ENCODE measurements at regions not wholly inside any gene's neighbourhood (a gene's known extent, or its start where the extent isn't known, plus 50 kb on each side); places are given as distances from the start of the nearest gene placed in this dataset.

DNA sequence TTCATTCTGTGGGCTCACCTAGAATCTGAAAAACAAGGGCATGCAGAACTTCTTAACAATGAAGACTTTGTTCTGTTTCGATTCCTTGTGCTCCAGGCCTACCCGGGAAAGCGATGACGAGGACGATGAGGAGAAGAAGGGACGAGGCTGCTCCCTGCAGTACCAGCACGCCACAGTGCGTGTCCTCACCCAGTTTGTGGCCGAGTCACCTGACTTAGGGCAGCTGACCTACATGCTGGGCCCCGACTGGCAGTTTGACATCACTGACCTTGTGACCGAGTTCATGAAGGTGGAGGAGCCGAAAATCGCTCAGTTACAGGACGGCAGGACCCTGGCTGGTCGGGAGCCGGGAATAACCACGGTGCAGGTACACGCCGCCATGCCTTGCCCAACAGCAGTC, 585.4 kb downstream of the AACS start:
- H3K27me3 ChIP-seq (ENCODE audit: control insufficient read depth in 1 of 2, insufficient read depth in 2 of 2, low read length in 2 of 2) = no peaks in the 10 kb centered on the region
- no peaks in the 10 kb centered on the region for H3K36me3 ChIP-seq (ENCODE audit: control insufficient read depth in 1 of 2, insufficient read depth in 2 of 2, low read length in 2 of 2)
- no peaks in the 10 kb centered on the region for H3K4me1 ChIP-seq (ENCODE audit: control insufficient read depth in 1 of 2, insufficient read depth in 2 of 2, low read length in 2 of 2)
- H3K4me3 ChIP-seq (ENCODE audit: low read depth in 1 of 2, low read length in 2 of 2) = no peak overlapping the region
- H3K27ac ChIP-seq (ENCODE audit: low read depth, low read length) = no peak overlapping the region
- H3K9me3 ChIP-seq (ENCODE audit: control insufficient read depth in 1 of 2, low read length in 2 of 2) = peaks cover 4 to 11% of the 10 kb centered on the region in 2 donors
- H3K9ac ChIP-seq (ENCODE audit: low read depth in 1 of 2, low read length in 2 of 2) = no peak overlapping the region

DNA sequence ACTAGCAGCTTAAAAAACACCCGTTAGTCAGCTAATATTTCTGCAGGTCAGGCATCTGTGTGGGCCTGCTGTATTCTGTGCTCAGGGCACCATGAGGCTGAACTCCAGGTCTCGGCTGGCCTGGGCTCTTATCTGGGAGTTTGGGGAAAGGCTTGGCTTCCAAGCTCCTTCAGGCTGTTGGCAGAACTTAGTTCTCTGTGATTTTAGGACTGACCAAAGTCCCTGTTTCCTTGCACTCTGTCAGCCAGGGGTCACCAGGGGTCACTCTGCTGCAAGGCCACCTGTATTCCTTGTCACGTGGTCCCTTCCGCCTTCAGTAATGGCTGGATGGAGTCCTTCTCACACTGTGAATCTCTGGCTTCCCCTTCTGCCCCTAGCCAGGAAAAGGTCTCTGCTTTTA, 586.4 kb downstream of the AACS start:
- no peak overlapping the region for H3K27ac ChIP-seq (ENCODE audit: low read depth, low read length)
- H3K27me3 ChIP-seq (ENCODE audit: control insufficient read depth in 1 of 2, insufficient read depth in 2 of 2, low read length in 2 of 2) = no peaks in the 10 kb centered on the region
- H3K9ac ChIP-seq (ENCODE audit: low read depth in 1 of 2, low read length in 2 of 2) = no peak overlapping the region
- peaks cover 4 to 11% of the 10 kb centered on the region in 2 donors for H3K9me3 ChIP-seq (ENCODE audit: control insufficient read depth in 1 of 2, low read length in 2 of 2)
- H3K36me3 ChIP-seq (ENCODE audit: control insufficient read depth in 1 of 2, insufficient read depth in 2 of 2, low read length in 2 of 2) = no peaks in the 10 kb centered on the region
- no peak overlapping the region for H3K4me3 ChIP-seq (ENCODE audit: low read depth in 1 of 2, low read length in 2 of 2)
- H3K4me1 ChIP-seq (ENCODE audit: control insufficient read depth in 1 of 2, insufficient read depth in 2 of 2, low read length in 2 of 2) = no peaks in the 10 kb centered on the region

DNA sequence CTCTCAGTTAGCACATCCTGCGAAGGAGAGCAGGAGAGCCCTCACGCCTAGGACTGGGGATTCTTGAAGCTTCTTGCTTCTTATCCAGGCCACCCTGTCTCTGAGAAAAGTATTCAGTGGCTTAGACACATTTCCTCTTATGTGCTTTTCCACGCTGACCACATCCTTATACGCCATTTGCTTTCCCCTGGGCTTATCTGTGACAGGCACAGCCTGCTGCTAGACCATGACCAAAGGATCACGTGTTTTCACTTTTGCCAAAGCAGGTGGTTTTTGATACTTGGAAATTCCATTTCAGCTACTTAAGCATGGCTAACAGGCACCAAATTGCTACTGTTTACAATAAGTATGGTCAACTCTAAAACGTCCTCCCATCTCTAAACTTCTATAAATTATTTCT, 587.4 kb downstream of the AACS start:
- no peak overlapping the region for H3K4me3 ChIP-seq (ENCODE audit: low read depth in 1 of 2, low read length in 2 of 2)
- H3K9me3 ChIP-seq (ENCODE audit: control insufficient read depth in 1 of 2, low read length in 2 of 2) = peaks cover 4 to 11% of the 10 kb centered on the region in 2 donors
- no peaks in the 10 kb centered on the region for H3K27me3 ChIP-seq (ENCODE audit: control insufficient read depth in 1 of 2, insufficient read depth in 2 of 2, low read length in 2 of 2)
- H3K4me1 ChIP-seq (ENCODE audit: control insufficient read depth in 1 of 2, insufficient read depth in 2 of 2, low read length in 2 of 2) = no peaks in the 10 kb centered on the region
- no peak overlapping the region for H3K27ac ChIP-seq (ENCODE audit: low read depth, low read length)
- H3K9ac ChIP-seq (ENCODE audit: low read depth in 1 of 2, low read length in 2 of 2) = no peak overlapping the region
- H3K36me3 ChIP-seq (ENCODE audit: control insufficient read depth in 1 of 2, insufficient read depth in 2 of 2, low read length in 2 of 2) = no peaks in the 10 kb centered on the region

DNA sequence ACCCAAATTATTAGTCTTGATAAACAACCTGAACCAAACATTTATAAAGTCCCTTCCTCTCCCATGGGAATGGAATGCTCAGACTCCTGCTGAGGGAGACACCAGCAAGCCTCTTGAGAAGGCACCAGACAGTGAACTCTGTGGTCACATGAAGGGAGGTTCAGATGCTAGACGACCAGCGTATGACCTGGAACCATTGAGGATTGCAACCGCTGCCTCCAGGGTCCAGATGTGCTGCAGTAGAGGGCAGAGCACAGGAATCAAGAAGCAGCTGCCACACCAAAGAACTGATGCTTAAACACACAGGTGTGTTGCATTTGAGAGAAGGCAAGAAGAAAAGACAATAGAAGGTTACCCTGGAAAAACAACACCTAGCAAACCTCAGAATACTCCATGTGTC, 592.4 kb downstream of the AACS start:
- H3K36me3 ChIP-seq (ENCODE audit: control insufficient read depth in 1 of 2, insufficient read depth in 2 of 2, low read length in 2 of 2) = no peaks in the 10 kb centered on the region
- no peak overlapping the region for H3K4me3 ChIP-seq (ENCODE audit: low read depth in 1 of 2, low read length in 2 of 2)
- no peaks in the 10 kb centered on the region for H3K27me3 ChIP-seq (ENCODE audit: control insufficient read depth in 1 of 2, insufficient read depth in 2 of 2, low read length in 2 of 2)
- H3K9ac ChIP-seq (ENCODE audit: low read depth in 1 of 2, low read length in 2 of 2) = no peak overlapping the region
- H3K9me3 ChIP-seq (ENCODE audit: control insufficient read depth in 1 of 2, low read length in 2 of 2) = peaks cover 0 to 3% of the 10 kb centered on the region in 2 donors
- no peaks in the 10 kb centered on the region for H3K4me1 ChIP-seq (ENCODE audit: control insufficient read depth in 1 of 2, insufficient read depth in 2 of 2, low read length in 2 of 2)
- H3K27ac ChIP-seq (ENCODE audit: low read depth, low read length) = no peak overlapping the region

DNA sequence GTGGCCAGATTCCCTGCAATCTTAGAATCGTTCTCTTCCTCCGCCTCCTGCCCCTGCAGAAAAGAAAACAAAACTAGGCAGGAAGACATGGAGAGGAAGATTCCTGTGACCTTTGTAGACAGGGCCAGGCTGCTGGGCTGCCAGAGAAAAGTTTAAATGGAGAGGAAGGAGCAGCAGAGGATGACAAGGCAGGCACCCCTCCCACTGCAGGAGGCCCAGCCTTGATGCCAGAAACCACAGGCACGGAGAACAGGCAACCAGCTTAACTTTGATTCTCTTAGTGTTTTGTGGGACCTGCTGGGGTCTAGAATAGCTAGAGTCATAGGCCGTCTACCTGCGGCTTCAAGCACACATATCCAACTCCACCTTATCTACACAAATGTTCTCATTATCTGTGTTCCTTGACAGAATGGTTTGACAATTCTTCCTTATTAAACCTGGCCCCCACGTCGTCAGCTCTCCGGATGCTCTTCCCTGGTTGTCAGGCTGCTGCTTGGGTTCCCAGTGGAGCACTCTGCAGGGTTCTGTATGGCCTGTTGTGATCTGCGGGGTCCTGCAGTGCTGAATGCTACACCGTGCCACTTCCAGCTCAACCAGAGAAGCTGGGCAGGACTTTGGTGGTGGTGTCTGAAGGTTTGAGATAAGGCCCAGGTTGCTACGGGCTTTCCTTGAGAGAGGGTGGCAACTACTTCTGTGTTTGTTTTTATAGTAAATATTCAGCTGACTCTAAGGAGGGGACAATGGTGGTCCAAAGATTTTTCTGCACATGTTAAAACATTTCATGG, 609.5 kb downstream of the AACS start:
- H3K36me3 ChIP-seq (ENCODE audit: control insufficient read depth in 1 of 2, insufficient read depth in 2 of 2, low read length in 2 of 2) = no peaks in the 10 kb centered on the region
- H3K27ac ChIP-seq (ENCODE audit: low read depth, low read length) = no peak overlapping the region
- H3K4me3 ChIP-seq (ENCODE audit: low read depth in 1 of 2, low read length in 2 of 2) = no peak overlapping the region
- H3K27me3 ChIP-seq (ENCODE audit: control insufficient read depth in 1 of 2, insufficient read depth in 2 of 2, low read length in 2 of 2) = no peaks in the 10 kb centered on the region
- H3K4me1 ChIP-seq (ENCODE audit: control insufficient read depth in 1 of 2, insufficient read depth in 2 of 2, low read length in 2 of 2) = no peaks in the 10 kb centered on the region
- no peak overlapping the region for H3K9ac ChIP-seq (ENCODE audit: low read depth in 1 of 2, low read length in 2 of 2)
- no peaks in the 10 kb centered on the region for H3K9me3 ChIP-seq (ENCODE audit: control insufficient read depth in 1 of 2, low read length in 2 of 2)

- Histone ChIP-seq H3K27me3 (ENCODE audit: control insufficient read depth in 1 of 2, insufficient read depth in 2 of 2, low read length in 2 of 2) (no peaks in the 10 kb centered on the region), H3K9ac (ENCODE audit: low read depth in 1 of 2, low read length in 2 of 2) (no peak overlapping the region), H3K9me3 (ENCODE audit: control insufficient read depth in 1 of 2, low read length in 2 of 2) (no peaks in the 10 kb centered on the region), H3K4me3 (ENCODE audit: low read depth in 1 of 2, low read length in 2 of 2) (no peak overlapping the region), H3K27ac (ENCODE audit: low read depth, low read length) (no peak overlapping the region), H3K4me1 (ENCODE audit: control insufficient read depth in 1 of 2, insufficient read depth in 2 of 2, low read length in 2 of 2) (no peaks in the 10 kb centered on the region), H3K36me3 (ENCODE audit: control insufficient read depth in 1 of 2, insufficient read depth in 2 of 2, low read length in 2 of 2) (no peaks in the 10 kb centered on the region)
Measured at GRCh38 chr12:125676366-125676765, 611.1 kb downstream of the AACS start.

- no peak overlapping the region for H3K4me3 ChIP-seq (ENCODE audit: low read depth in 1 of 2, low read length in 2 of 2)
- H3K9ac ChIP-seq (ENCODE audit: low read depth in 1 of 2, low read length in 2 of 2) = no peak overlapping the region
- H3K36me3 ChIP-seq (ENCODE audit: control insufficient read depth in 1 of 2, insufficient read depth in 2 of 2, low read length in 2 of 2) = no peaks in the 10 kb centered on the region
- H3K27me3 ChIP-seq (ENCODE audit: control insufficient read depth in 1 of 2, insufficient read depth in 2 of 2, low read length in 2 of 2) = no peaks in the 10 kb centered on the region
- H3K27ac ChIP-seq (ENCODE audit: low read depth, low read length) = no peak overlapping the region
- no peaks in the 10 kb centered on the region for H3K4me1 ChIP-seq (ENCODE audit: control insufficient read depth in 1 of 2, insufficient read depth in 2 of 2, low read length in 2 of 2)
- no peaks in the 10 kb centered on the region for H3K9me3 ChIP-seq (ENCODE audit: control insufficient read depth in 1 of 2, low read length in 2 of 2)
Measured at GRCh38 chr12:125677829-125678228, 612.6 kb downstream of the AACS start.

DNA sequence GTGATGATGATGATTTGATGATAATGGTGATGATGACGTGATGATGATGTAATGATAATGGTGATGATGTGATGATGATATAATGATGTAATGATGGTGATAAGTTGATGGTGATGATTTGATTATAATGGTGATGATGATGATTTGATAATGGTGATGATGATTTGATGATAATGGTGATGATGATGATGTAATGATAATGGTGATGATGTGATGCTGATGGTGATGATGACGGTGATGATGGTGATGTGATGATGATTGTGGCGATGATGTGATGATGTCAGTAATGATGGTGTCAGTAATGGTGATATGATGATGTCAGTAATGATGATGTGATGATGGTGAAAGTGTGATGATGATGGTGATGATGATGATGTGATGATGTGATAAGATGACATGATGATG, 613.4 kb downstream of the AACS start:
- H3K4me3 ChIP-seq (ENCODE audit: low read depth in 1 of 2, low read length in 2 of 2) = no peak overlapping the region
- no peaks in the 10 kb centered on the region for H3K9me3 ChIP-seq (ENCODE audit: control insufficient read depth in 1 of 2, low read length in 2 of 2)
- H3K4me1 ChIP-seq (ENCODE audit: control insufficient read depth in 1 of 2, insufficient read depth in 2 of 2, low read length in 2 of 2) = no peaks in the 10 kb centered on the region
- H3K27ac ChIP-seq (ENCODE audit: low read depth, low read length) = no peak overlapping the region
- no peak overlapping the region for H3K9ac ChIP-seq (ENCODE audit: low read depth in 1 of 2, low read length in 2 of 2)
- no peaks in the 10 kb centered on the region for H3K36me3 ChIP-seq (ENCODE audit: control insufficient read depth in 1 of 2, insufficient read depth in 2 of 2, low read length in 2 of 2)
- no peaks in the 10 kb centered on the region for H3K27me3 ChIP-seq (ENCODE audit: control insufficient read depth in 1 of 2, insufficient read depth in 2 of 2, low read length in 2 of 2)

DNA sequence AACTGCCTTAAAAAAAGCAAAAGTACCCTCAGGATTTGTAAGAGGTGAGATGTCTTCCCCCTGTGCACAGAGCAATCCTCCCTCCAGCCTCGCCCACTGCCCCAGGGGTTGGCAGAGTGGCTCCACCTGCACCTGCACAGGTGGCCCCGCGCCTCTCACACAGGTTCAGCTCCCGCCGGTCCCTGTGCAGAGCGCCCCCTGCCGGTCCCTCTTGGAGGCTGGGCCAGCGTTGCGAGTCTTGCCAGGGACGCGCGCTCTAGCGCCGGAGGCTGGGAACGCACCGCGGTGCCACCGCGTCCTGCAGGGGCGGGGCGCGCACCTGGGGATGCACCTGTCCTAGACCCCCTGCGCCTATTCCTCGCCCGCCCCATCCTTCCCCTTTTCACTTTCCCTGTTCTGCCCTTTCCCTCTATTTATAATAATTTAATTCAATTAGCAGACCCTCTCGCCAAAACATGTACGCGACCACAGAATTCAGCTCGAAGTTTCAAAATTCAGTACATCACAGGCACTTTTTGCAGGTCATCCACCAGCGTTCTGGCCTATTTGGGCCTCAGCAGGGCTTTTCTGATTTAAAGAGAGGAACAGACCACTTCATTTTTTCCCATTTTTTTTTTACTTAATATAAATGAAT, 618.6 kb downstream of the AACS start:
- H3K4me1 ChIP-seq (ENCODE audit: control insufficient read depth in 1 of 2, insufficient read depth in 2 of 2, low read length in 2 of 2) = no peaks in the 10 kb centered on the region
- H3K27me3 ChIP-seq (ENCODE audit: control insufficient read depth in 1 of 2, insufficient read depth in 2 of 2, low read length in 2 of 2) = no peaks in the 10 kb centered on the region
- no peaks in the 10 kb centered on the region for H3K36me3 ChIP-seq (ENCODE audit: control insufficient read depth in 1 of 2, insufficient read depth in 2 of 2, low read length in 2 of 2)
- no peak overlapping the region for H3K4me3 ChIP-seq (ENCODE audit: low read depth in 1 of 2, low read length in 2 of 2)
- no peak overlapping the region for H3K27ac ChIP-seq (ENCODE audit: low read depth, low read length)
- H3K9me3 ChIP-seq (ENCODE audit: control insufficient read depth in 1 of 2, low read length in 2 of 2) = peaks cover 0 to 3% of the 10 kb centered on the region in 2 donors
- H3K9ac ChIP-seq (ENCODE audit: low read depth in 1 of 2, low read length in 2 of 2) = no peak overlapping the region

DNA sequence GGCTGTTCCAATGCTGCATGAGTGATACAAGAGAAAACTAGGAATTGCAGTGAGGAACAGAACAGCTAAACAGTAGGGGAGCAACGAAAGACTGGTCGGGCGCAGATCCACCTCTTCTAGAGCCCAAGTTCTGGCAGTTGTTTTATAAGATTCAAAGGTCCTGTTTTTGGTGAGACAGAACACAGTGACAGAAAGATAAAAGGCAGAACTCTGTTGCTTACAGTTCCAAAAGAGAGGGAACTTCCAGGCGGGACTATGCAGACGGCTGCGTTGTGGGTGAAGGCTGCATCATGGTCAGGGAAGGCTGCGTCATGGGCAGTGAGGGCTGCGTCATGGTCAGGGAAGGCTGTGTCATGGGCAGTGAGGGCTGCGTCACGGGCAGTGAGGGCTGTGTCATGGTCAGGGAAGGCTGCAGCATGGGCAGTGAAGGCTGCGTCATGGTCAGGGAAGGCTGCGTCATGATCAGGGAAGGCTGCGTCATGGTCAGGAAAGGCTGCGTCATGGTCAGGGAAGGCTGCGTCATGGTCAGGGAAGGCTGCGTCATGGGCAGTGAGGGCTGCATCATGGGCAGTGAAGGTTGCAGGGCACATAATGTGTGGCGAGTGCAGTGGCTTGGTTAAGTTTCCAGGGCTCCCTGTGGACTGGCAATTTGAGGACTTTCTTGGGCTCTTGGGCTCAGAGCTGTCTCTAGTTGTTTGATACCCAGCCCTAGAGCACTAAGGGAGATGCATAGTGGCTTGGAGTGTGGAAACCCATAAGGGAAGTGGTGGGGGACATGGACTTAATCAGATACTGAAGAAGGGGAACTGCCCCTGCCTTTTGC, 619.9 kb downstream of the AACS start:
- Histone ChIP-seq H3K27ac (ENCODE audit: low read depth, low read length) (no peak overlapping the region), H3K36me3 (ENCODE audit: control insufficient read depth in 1 of 2, insufficient read depth in 2 of 2, low read length in 2 of 2) (no peaks in the 10 kb centered on the region), H3K27me3 (ENCODE audit: control insufficient read depth in 1 of 2, insufficient read depth in 2 of 2, low read length in 2 of 2) (no peaks in the 10 kb centered on the region), H3K9ac (ENCODE audit: low read depth in 1 of 2, low read length in 2 of 2) (no peak overlapping the region), H3K9me3 (ENCODE audit: control insufficient read depth in 1 of 2, low read length in 2 of 2) (peaks cover 0 to 6% of the 10 kb centered on the region in 2 donors), H3K4me3 (ENCODE audit: low read depth in 1 of 2, low read length in 2 of 2) (no peak overlapping the region), H3K4me1 (ENCODE audit: control insufficient read depth in 1 of 2, insufficient read depth in 2 of 2, low read length in 2 of 2) (no peaks in the 10 kb centered on the region)
